ENCODE measurements at regions not wholly inside any gene's neighbourhood (a gene's known extent, or its start where the extent isn't known, plus 50 kb on each side); places are given as distances from the start of the nearest gene placed in this dataset.

GRCh38 chr6:85798931-85799652 lies 156.4 kb upstream of the SYNCRIP start:
- ChIA-PET POLR2A (no interaction called here), CTCF (no interaction called here)
- Mint-ChIP-seq H3K27me3 (peaks cover 3% of the 10 kb centered on the region), H3K4me1 (ENCODE audit: low read depth) (no peaks in the 10 kb centered on the region), H3K4me3 (no peak overlapping the region), H3K9me3 (no peaks in the 10 kb centered on the region), H3K36me3 (no peaks in the 10 kb centered on the region), H3K27ac (no peak overlapping the region)
- intact Hi-C loops (cut with micrococcal nuclease), result no loop called here
- DNase-seq, result no peak

GRCh38 chr6:85797993-85798392 lies 155.3 kb upstream of the SYNCRIP start:
- H3K4me1 Mint-ChIP-seq (ENCODE audit: low read depth), result no peaks in the 10 kb centered on the region

GRCh38 chr6:85795945-85796344 lies 153.3 kb upstream of the SYNCRIP start:
- H3K4me3 Mint-ChIP-seq, result no peak overlapping the region
- H3K27ac Mint-ChIP-seq, result no peak overlapping the region
- ChIA-PET CTCF (interaction anchor here (0.6 kb wide), 1 partner anchor 10 kb away, joined by 3 read pairs; no protein-coding TSS in a partner anchor), POLR2A (no interaction called here)
- no peaks in the 10 kb centered on the region for H3K36me3 Mint-ChIP-seq
- H3K27me3 Mint-ChIP-seq, result peaks cover 3% of the 10 kb centered on the region
- H3K4me1 Mint-ChIP-seq (ENCODE audit: low read depth), result no peaks in the 10 kb centered on the region
- intact Hi-C loops (cut with micrococcal nuclease), result no loop called here
- DNase-seq, result no peak
- H3K9me3 Mint-ChIP-seq, result no peaks in the 10 kb centered on the region

More at GRCh38 chr6:85797993-85798392, 155.3 kb upstream of the SYNCRIP start:
- H3K27ac Mint-ChIP-seq, result no peak overlapping the region
- H3K4me3 Mint-ChIP-seq, result no peak overlapping the region
- intact Hi-C loops (cut with micrococcal nuclease), result no loop called here
- no peaks in the 10 kb centered on the region for H3K9me3 Mint-ChIP-seq
- ChIA-PET CTCF (no interaction called here), POLR2A (no interaction called here)
- no peaks in the 10 kb centered on the region for H3K36me3 Mint-ChIP-seq
- no peak for DNase-seq
- peaks cover 3% of the 10 kb centered on the region for H3K27me3 Mint-ChIP-seq

GRCh38 chr6:85792254-85792653 lies 149.6 kb upstream of the SYNCRIP start:
- no peaks in the 10 kb centered on the region for H3K36me3 Mint-ChIP-seq
- ChIA-PET CTCF (no interaction called here), POLR2A (no interaction called here)
- DNase-seq, result no peak
- H3K27ac Mint-ChIP-seq, result no peak overlapping the region
- H3K9me3 Mint-ChIP-seq, result peaks cover 3% of the 10 kb centered on the region
- H3K4me1 Mint-ChIP-seq (ENCODE audit: low read depth), result no peaks in the 10 kb centered on the region
- intact Hi-C loops (cut with micrococcal nuclease), result no loop called here
- peaks cover 7% of the 10 kb centered on the region for H3K27me3 Mint-ChIP-seq
- no peak overlapping the region for H3K4me3 Mint-ChIP-seq

- Mint-ChIP-seq H3K36me3 (no peaks in the 10 kb centered on the region), H3K27me3 (peaks cover 18% of the 10 kb centered on the region), H3K27ac (no peak overlapping the region), H3K9me3 (peaks cover 13% of the 10 kb centered on the region), H3K4me3 (no peak overlapping the region), H3K4me1 (ENCODE audit: low read depth) (no peaks in the 10 kb centered on the region)
- intact Hi-C loops (cut with micrococcal nuclease), result no loop called here
- DNase-seq, result no peak
- ChIA-PET CTCF (no interaction called here), POLR2A (no interaction called here)
Observed at GRCh38 chr6:85775883-85776282, 133.2 kb upstream of the SYNCRIP start.

- no peaks in the 10 kb centered on the region for H3K4me1 Mint-ChIP-seq (ENCODE audit: low read depth)
- intact Hi-C loops (cut with micrococcal nuclease), result no loop called here
- no peak overlapping the region for H3K27ac Mint-ChIP-seq
- CTCF ChIA-PET, result no interaction called here
- H3K36me3 Mint-ChIP-seq, result no peaks in the 10 kb centered on the region
- H3K4me3 Mint-ChIP-seq, result no peak overlapping the region
- peak; percentile 9 for DNase-seq
- H3K27me3 Mint-ChIP-seq, result peaks cover 21% of the 10 kb centered on the region
- H3K9me3 Mint-ChIP-seq, result peaks cover 7% of the 10 kb centered on the region
- POLR2A ChIA-PET, result no interaction called here
Observed at GRCh38 chr6:85772641-85773040, 130.0 kb upstream of the SYNCRIP start.

GRCh38 chr6:85771925-85772430 lies 129.3 kb upstream of the SYNCRIP start:
- Mint-ChIP-seq H3K4me1 (ENCODE audit: low read depth) (no peaks in the 10 kb centered on the region), H3K4me3 (no peak overlapping the region), H3K27ac (no peak overlapping the region), H3K9me3 (peaks cover 2% of the 10 kb centered on the region), H3K27me3 (peaks cover 18% of the 10 kb centered on the region), H3K36me3 (no peaks in the 10 kb centered on the region)
- intact Hi-C loops (cut with micrococcal nuclease), result no loop called here
- ChIA-PET POLR2A (no interaction called here), CTCF (no interaction called here)
- no peak for DNase-seq

- Mint-ChIP-seq H3K9me3 (no peaks in the 10 kb centered on the region), H3K36me3 (no peaks in the 10 kb centered on the region), H3K4me3 (no peak overlapping the region), H3K27me3 (peaks cover 17% of the 10 kb centered on the region), H3K4me1 (ENCODE audit: low read depth) (no peaks in the 10 kb centered on the region), H3K27ac (no peak overlapping the region)
- CTCF ChIA-PET, result no interaction called here
- intact Hi-C loops (cut with micrococcal nuclease), result no loop called here
- POLR2A ChIA-PET, result no interaction called here
- DNase-seq, result no peak
Observed at GRCh38 chr6:85771455-85771854, 128.8 kb upstream of the SYNCRIP start.

- Mint-ChIP-seq H3K27ac (no peak overlapping the region), H3K27me3 (peaks cover 13% of the 10 kb centered on the region), H3K4me1 (ENCODE audit: low read depth) (no peaks in the 10 kb centered on the region), H3K4me3 (no peak overlapping the region), H3K9me3 (no peaks in the 10 kb centered on the region), H3K36me3 (no peaks in the 10 kb centered on the region)
- ChIA-PET CTCF (no interaction called here), POLR2A (no interaction called here)
- intact Hi-C loops (cut with micrococcal nuclease), result no loop called here
- no peak for DNase-seq
Observed at GRCh38 chr6:85764844-85765243, 122.2 kb upstream of the SYNCRIP start.

- no peak overlapping the region for H3K4me3 Mint-ChIP-seq
- DNase-seq, result no peak
- H3K27me3 Mint-ChIP-seq, result peaks cover 4% of the 10 kb centered on the region
- no peaks in the 10 kb centered on the region for H3K9me3 Mint-ChIP-seq
- ChIA-PET POLR2A (no interaction called here), CTCF (interaction anchor here (1.0 to 1.3 kb wide), 2 partner anchors 21 to 63 kb away, joined by 3 read pairs; no protein-coding TSS in a partner anchor)
- intact Hi-C loops (cut with micrococcal nuclease), result no loop called here
- H3K4me1 Mint-ChIP-seq (ENCODE audit: low read depth), result no peaks in the 10 kb centered on the region
- H3K36me3 Mint-ChIP-seq, result no peaks in the 10 kb centered on the region
- no peak overlapping the region for H3K27ac Mint-ChIP-seq
Observed at GRCh38 chr6:85756982-85757381, 114.3 kb upstream of the SYNCRIP start.

GRCh38 chr6:85754894-85755293 lies 112.2 kb upstream of the SYNCRIP start:
- Mint-ChIP-seq H3K27me3 (peaks cover 5% of the 10 kb centered on the region), H3K27ac (no peak overlapping the region), H3K4me1 (ENCODE audit: low read depth) (no peaks in the 10 kb centered on the region), H3K36me3 (no peaks in the 10 kb centered on the region), H3K9me3 (no peaks in the 10 kb centered on the region), H3K4me3 (no peak overlapping the region)
- CTCF ChIA-PET, result no interaction called here
- DNase-seq, result no peak
- intact Hi-C loops (cut with micrococcal nuclease), result no loop called here
- POLR2A ChIA-PET, result no interaction called here

- H3K9me3 Mint-ChIP-seq, result no peaks in the 10 kb centered on the region
- peaks cover 9% of the 10 kb centered on the region for H3K27me3 Mint-ChIP-seq
- no peak for DNase-seq
- intact Hi-C loops (cut with micrococcal nuclease), result no loop called here
- no peak overlapping the region for H3K27ac Mint-ChIP-seq
- H3K36me3 Mint-ChIP-seq, result no peaks in the 10 kb centered on the region
- POLR2A ChIA-PET, result no interaction called here
- CTCF ChIA-PET, result no interaction called here
- H3K4me3 Mint-ChIP-seq, result no peak overlapping the region
- no peaks in the 10 kb centered on the region for H3K4me1 Mint-ChIP-seq (ENCODE audit: low read depth)
Observed at GRCh38 chr6:85752602-85753001, 109.9 kb upstream of the SYNCRIP start.

GRCh38 chr6:85751374-85752055 lies 108.8 kb upstream of the SYNCRIP start:
- Mint-ChIP-seq H3K4me3 (no peak overlapping the region), H3K27ac (no peak overlapping the region), H3K4me1 (ENCODE audit: low read depth) (no peaks in the 10 kb centered on the region), H3K27me3 (peaks cover 9% of the 10 kb centered on the region), H3K36me3 (no peaks in the 10 kb centered on the region), H3K9me3 (no peaks in the 10 kb centered on the region)
- ChIA-PET POLR2A (interaction anchor here (0.8 kb wide), 1 partner anchor 72 kb away, joined by 3 read pairs; no protein-coding TSS in a partner anchor), CTCF (no interaction called here)
- DNase-seq, result no peak
- intact Hi-C loops (cut with micrococcal nuclease), result no loop called here
